BJ (cell line): ENCODE measurements at regions not wholly inside any gene's neighbourhood (a gene's known extent, or its start where the extent isn't known, plus 50 kb on each side); places are given as distances from the start of the nearest gene placed in this dataset.

Experiments
- CTCF ChIA-PET: fragments of 350-600 bp; formaldehyde crosslinking; extraction: SDS; loops from one replicate; lab custom pipeline; 2021; ENCODE audit warnings: antibody characterized with exemption, inconsistent platforms; lab: Yijun Ruan, JAX
- POLR2A ChIA-PET: fragments of 300-600 bp; sonication (Branson Sonifier 250); formaldehyde crosslinking; extraction: SDS; loops from one replicate; lab custom pipeline; 2021; ENCODE audit warnings: antibody characterized with exemption; lab: Charles Lee
- DNase-seq: peaks from one replicate; pipeline ENCODE4 v3.0.0-alpha.2; 2011; ENCODE audit warnings: low read depth
- H3K27me3 ChIP-seq: 2 replicates; pipeline ENCODE4 v1.6.0; 2011; ENCODE audit warnings: low read length; ENCODE audit not compliant: control insufficient read depth, insufficient read depth
- H3K36me3 ChIP-seq: 2 replicates; pipeline ENCODE4 v1.5.1; 2011; ENCODE audit warnings: low read length; ENCODE audit not compliant: control insufficient read depth, insufficient read depth
- H3K4me3 ChIP-seq: 2 replicates; pipeline ENCODE4 v1.5.1; 2011; ENCODE audit warnings: low read depth, mild to moderate bottlenecking, control low read depth, low read length
- TF ChIP-seq, protein P1 (sequence below): IDR thresholded peaks from 2 replicates; pipeline ENCODE4 v1.5.1; 2011; ENCODE audit warnings: low read depth, mild to moderate bottlenecking, control low read depth, inconsistent platforms, low read length, moderate library complexity; ENCODE audit not compliant: insufficient read depth

- POLR2A ChIA-PET, result no interaction called here
These were observed 958.0 kb upstream of the PHF14 start for GRCh38 chr7:10015687-10016086.

DNA sequence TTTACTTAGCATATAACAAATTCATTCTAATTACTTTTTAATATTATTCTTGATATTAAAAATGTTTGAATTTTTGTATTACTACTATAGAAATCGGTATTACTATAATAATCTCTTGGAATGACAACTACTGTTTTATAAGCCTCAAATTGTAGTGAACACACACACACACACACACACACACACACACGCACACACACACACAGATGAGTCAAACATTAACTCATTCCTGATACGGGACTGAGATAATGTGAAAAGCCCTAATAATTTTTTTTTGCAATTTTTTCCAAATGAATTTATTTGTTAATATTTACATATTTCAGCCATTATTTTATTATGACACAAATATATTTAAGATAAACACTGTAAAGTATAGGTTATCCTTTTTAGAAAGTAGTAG, 951.2 kb upstream of the PHF14 start:
- no peak overlapping the region for H3K4me3 ChIP-seq
- ChIA-PET POLR2A (no interaction called here), CTCF (no interaction called here)
- DNase-seq, result no peak
- TF ChIP-seq, protein P1, sequence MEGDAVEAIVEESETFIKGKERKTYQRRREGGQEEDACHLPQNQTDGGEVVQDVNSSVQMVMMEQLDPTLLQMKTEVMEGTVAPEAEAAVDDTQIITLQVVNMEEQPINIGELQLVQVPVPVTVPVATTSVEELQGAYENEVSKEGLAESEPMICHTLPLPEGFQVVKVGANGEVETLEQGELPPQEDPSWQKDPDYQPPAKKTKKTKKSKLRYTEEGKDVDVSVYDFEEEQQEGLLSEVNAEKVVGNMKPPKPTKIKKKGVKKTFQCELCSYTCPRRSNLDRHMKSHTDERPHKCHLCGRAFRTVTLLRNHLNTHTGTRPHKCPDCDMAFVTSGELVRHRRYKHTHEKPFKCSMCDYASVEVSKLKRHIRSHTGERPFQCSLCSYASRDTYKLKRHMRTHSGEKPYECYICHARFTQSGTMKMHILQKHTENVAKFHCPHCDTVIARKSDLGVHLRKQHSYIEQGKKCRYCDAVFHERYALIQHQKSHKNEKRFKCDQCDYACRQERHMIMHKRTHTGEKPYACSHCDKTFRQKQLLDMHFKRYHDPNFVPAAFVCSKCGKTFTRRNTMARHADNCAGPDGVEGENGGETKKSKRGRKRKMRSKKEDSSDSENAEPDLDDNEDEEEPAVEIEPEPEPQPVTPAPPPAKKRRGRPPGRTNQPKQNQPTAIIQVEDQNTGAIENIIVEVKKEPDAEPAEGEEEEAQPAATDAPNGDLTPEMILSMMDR, result no peak
- H3K36me3 ChIP-seq, result no peaks in the 10 kb centered on the region
- no peaks in the 10 kb centered on the region for H3K27me3 ChIP-seq

More at GRCh38 chr7:10015687-10016086, 958.0 kb upstream of the PHF14 start:
- DNase-seq, result no peak
- no peak overlapping the region for H3K4me3 ChIP-seq
- H3K36me3 ChIP-seq, result no peaks in the 10 kb centered on the region
- CTCF ChIA-PET, result no interaction called here
- no peaks in the 10 kb centered on the region for H3K27me3 ChIP-seq
- TF ChIP-seq, protein P1, result no peak

DNA sequence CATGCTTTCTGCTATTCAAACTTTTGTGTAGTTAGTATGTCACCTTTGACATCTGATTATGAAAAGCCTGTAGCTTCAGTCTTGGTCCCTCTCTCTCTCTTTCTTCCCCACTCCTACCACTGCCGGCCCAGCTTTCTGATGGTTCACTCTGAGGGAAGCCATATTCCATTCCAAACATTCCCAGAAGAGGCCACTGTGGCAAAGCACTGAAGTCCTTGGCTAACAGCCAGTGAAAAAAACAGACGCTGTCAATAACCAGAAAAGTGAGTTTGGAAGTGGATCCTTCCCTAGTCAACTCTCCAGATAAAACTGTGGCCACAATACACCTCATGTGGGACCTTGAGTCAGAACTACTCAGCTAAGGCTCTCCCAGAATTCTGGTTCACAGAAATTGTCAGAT, 950.7 kb upstream of the PHF14 start:
- ChIA-PET CTCF (no interaction called here), POLR2A (no interaction called here)
- no peak overlapping the region for H3K4me3 ChIP-seq
- DNase-seq, result no peak
- no peaks in the 10 kb centered on the region for H3K36me3 ChIP-seq
- TF ChIP-seq, protein P1, result no peak
- no peaks in the 10 kb centered on the region for H3K27me3 ChIP-seq

GRCh38 chr7:10034843-10035556, 938.7 kb upstream of the PHF14 start:
- Histone ChIP-seq H3K27me3 (no peaks in the 10 kb centered on the region), H3K36me3 (no peaks in the 10 kb centered on the region), H3K4me3 (no peak overlapping the region)
- TF ChIP-seq, protein P1, result no peak
- DNase-seq, result no peak
- ChIA-PET POLR2A (no interaction called here), CTCF (interaction anchor here (0.6 kb wide), 1 partner anchor 64 kb away, joined by 3 read pairs; no protein-coding TSS in a partner anchor)

- CTCF ChIA-PET, result no interaction called here
- TF ChIP-seq, protein P1, result no peak
These were observed 937.0 kb upstream of the PHF14 start for GRCh38 chr7:10036693-10037092.

More at GRCh38 chr7:10036693-10037092, 937.0 kb upstream of the PHF14 start:
- Histone ChIP-seq H3K36me3 (no peaks in the 10 kb centered on the region), H3K27me3 (no peaks in the 10 kb centered on the region), H3K4me3 (no peak overlapping the region)
- no peak for DNase-seq
- POLR2A ChIA-PET, result no interaction called here
